Prostate gland (tissue), 2 donors: ENCODE measurements at regions not wholly inside any gene's neighbourhood (a gene's known extent, or its start where the extent isn't known, plus 50 kb on each side); places are given as distances from the start of the nearest gene placed in this dataset.

ENCODE experiments used
- DNase-seq: peaks from one replicate; pipeline ENCODE4 v3.0.0-alpha.2; 2019; ENCODE audit warnings: low spot score
- H3K27ac ChIP-seq, 2 donors: fragments of 200-600 bp; sonication (generic); 2 replicates each; pipeline ENCODE4 v1.5.1; 2017 to 2019
- H3K27me3 ChIP-seq: fragments of 200-600 bp; sonication (generic); replicated peaks from 2 replicates; pipeline ENCODE4 v1.5.1; 2019; ENCODE audit not compliant: insufficient read depth
- H3K36me3 ChIP-seq, 2 donors: fragments of 200-600 bp; sonication (generic); 1 replicate in 1 of 2; 2 replicates in 1 of 2; pipeline versions ENCODE4 v1.5.1 to v1.8.1; 2017 to 2019
- H3K4me1 ChIP-seq: fragments of 200-600 bp; sonication (generic); replicated peaks from 2 replicates; pipeline ENCODE4 v1.5.1; 2019
- H3K4me3 ChIP-seq, 2 donors: fragments of 200-600 bp; sonication (generic); 2 replicates each; pipeline ENCODE4 v1.5.1; 2017 to 2019
- H3K9me3 ChIP-seq: fragments of 200-600 bp; sonication (generic); 2 replicates; pipeline ENCODE4 v1.5.1; 2017
- POLR2A ChIP-seq: fragments of 450-650 bp; IDR thresholded peaks from one replicate; pipeline ENCODE4 v1.6.1; 2016; ENCODE audit warnings: antibody characterized with exemption, mild to moderate bottlenecking
- POLR2AphosphoS5 ChIP-seq: sonication (generic); formaldehyde crosslinking; IDR thresholded peaks from one replicate; pipeline ENCODE4 v1.6.1; 2017; ENCODE audit warnings: antibody characterized with exemption
- WGBS: methylation state at CpG from one replicate; pipeline ENCODE4 v1.1.5; 2018; 5-methylcytosine and 5-hydroxymethylcytosine counted together
- intact Hi-C: fragments of 100-400 bp; cut with DNase I; formaldehyde crosslinking; loops from one replicate; pipeline ENCODE4 v1.14.2; 2022
- TF ChIP-seq, protein P1 (sequence below), 4 experiments: fragments of 200-600 bp in 2 of 4; fragments of 450-650 bp in 2 of 4; sonication (generic) in 2 of 4; IDR thresholded peaks; 1 replicate in 3 of 4; 2 replicates in 1 of 4; pipeline ENCODE4 v1.5.1; 2016 to 2019; ENCODE audit warnings: antibody characterized with exemption in 4 of 4, mild to moderate bottlenecking in 2 of 4, moderate library complexity in 2 of 4

DNA sequence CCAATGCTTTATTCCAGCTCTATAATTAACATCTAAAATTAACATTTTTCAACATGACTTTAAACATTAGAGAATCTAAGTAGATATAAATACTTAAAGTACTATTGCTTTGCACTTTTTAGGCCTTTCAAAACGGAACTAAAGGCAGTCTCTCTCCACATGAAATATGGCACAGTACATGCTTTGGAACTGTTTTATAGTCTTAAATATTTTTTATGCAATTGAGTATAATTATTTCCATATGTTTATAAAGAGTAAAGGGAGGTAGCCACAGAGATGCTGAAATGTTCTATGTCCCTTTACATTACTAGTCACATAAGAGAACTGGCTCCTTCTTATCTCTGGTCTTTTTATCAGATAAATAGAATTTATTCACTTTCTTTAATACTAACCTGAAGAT is 674.0 kb downstream of the PLCL1 start:
- WGBS = 80% methylated on average over 1 of the region's 1 CpG
- Histone ChIP-seq H3K36me3 (no peaks in the 10 kb centered on the region), H3K27me3 (no peaks in the 10 kb centered on the region), H3K27ac (no peak overlapping the region), H3K4me3 (no peak overlapping the region), H3K9me3 (no peaks in the 10 kb centered on the region), H3K4me1 (no peaks in the 10 kb centered on the region)
- no peak for DNase-seq
- TF ChIP-seq POLR2AphosphoS5 = no peak
- TF ChIP-seq POLR2A = no peak
- TF ChIP-seq, protein P1, sequence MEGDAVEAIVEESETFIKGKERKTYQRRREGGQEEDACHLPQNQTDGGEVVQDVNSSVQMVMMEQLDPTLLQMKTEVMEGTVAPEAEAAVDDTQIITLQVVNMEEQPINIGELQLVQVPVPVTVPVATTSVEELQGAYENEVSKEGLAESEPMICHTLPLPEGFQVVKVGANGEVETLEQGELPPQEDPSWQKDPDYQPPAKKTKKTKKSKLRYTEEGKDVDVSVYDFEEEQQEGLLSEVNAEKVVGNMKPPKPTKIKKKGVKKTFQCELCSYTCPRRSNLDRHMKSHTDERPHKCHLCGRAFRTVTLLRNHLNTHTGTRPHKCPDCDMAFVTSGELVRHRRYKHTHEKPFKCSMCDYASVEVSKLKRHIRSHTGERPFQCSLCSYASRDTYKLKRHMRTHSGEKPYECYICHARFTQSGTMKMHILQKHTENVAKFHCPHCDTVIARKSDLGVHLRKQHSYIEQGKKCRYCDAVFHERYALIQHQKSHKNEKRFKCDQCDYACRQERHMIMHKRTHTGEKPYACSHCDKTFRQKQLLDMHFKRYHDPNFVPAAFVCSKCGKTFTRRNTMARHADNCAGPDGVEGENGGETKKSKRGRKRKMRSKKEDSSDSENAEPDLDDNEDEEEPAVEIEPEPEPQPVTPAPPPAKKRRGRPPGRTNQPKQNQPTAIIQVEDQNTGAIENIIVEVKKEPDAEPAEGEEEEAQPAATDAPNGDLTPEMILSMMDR (IDR thresholded peaks at IDR 0.05) = no peak
- intact Hi-C loops = no loop called here

DNA sequence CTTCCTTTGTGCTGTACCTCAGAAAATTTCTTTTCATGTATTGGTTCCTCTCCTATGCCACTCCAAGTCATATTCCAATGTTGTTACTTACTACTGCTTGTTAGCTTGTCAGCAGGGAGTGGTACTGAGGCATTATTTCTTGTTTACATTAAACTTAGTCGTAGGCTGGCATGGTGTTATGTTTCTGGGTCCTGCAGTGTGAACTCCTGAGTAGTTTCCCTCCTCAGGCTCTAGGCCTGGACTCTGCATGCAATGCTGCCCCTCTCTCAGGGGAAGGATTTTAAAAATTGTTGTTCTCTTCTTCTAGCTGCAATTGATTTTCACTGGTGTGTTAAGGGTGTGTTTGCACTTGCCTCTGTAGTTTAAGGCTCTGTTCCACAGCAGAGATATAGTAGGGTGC is 671.6 kb downstream of the PLCL1 start:
- WGBS = 41% methylated on average over 1 of the region's 1 CpG

DNA sequence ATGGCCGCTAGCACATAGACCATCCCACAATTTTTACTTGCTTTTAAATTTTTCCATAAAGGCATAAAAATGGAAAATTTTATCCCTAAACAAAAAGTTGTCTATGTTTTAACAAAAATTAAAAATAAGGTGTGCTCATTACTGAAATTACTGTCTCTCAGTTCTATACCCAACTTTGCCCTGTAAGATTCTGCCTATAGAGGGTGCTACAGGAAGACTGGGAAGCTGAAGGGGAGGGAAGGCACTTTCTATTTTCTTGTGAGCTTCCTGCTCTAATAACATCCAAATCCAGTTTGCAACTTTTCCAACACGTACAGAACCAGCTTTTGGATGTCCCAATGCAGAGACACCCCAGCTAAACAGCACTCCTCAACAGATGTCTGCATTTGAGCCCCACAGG is 666.9 kb downstream of the PLCL1 start:
- Histone ChIP-seq H3K4me1 (no peaks in the 10 kb centered on the region), H3K27me3 (no peaks in the 10 kb centered on the region), H3K36me3 (no peaks in the 10 kb centered on the region), H3K9me3 (no peaks in the 10 kb centered on the region), H3K4me3 (no peak overlapping the region), H3K27ac (no peak overlapping the region)
- no peak for TF ChIP-seq POLR2AphosphoS5
- TF ChIP-seq, protein P1 (IDR thresholded peaks at IDR 0.05) = no peak
- no peak for TF ChIP-seq POLR2A
- DNase-seq = no peak
- WGBS = 59% methylated on average over 2 of the region's 2 CpGs
- intact Hi-C loops = no loop called here

More for the DNA sequence above, 671.6 kb downstream of the PLCL1 start:
- TF ChIP-seq POLR2AphosphoS5 = no peak
- TF ChIP-seq POLR2A = no peak
- TF ChIP-seq, protein P1 (IDR thresholded peaks at IDR 0.05) = no peak
- H3K27me3 ChIP-seq = no peaks in the 10 kb centered on the region
- no peak overlapping the region for H3K4me3 ChIP-seq
- no peaks in the 10 kb centered on the region for H3K4me1 ChIP-seq
- intact Hi-C loops = no loop called here
- no peak for DNase-seq
- H3K9me3 ChIP-seq = no peaks in the 10 kb centered on the region
- no peak overlapping the region for H3K27ac ChIP-seq
- H3K36me3 ChIP-seq = no peaks in the 10 kb centered on the region

DNA sequence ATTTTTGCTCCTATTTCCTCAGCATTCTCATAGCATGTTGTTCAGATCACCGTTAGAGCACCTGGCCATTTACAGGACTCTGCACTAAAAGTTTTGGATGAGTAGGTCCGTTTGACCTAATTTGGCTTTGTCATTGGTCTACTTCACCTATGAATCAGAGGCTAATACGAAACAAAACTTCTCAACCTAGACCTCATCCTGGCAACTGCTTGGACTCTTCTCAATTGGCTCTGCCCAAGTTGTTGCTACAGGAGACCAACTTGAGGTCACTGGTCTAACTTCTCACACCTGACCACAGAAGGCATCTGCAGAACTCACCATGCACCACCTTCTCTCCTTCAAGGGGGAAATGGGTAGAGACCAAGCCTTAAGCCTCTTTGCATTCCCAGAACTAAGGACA is 663.7 kb downstream of the PLCL1 start:
- H3K9me3 ChIP-seq = no peaks in the 10 kb centered on the region
- no peak overlapping the region for H3K4me3 ChIP-seq
- no peaks in the 10 kb centered on the region for H3K27me3 ChIP-seq
- no peak for DNase-seq
- 90% methylated on average over 3 of the region's 3 CpGs for WGBS
- H3K4me1 ChIP-seq = no peaks in the 10 kb centered on the region
- TF ChIP-seq POLR2AphosphoS5 = no peak
- TF ChIP-seq, protein P1 (IDR thresholded peaks at IDR 0.05) = no peak
- TF ChIP-seq POLR2A = no peak
- intact Hi-C loops = no loop called here
- H3K36me3 ChIP-seq = no peaks in the 10 kb centered on the region
- no peak overlapping the region for H3K27ac ChIP-seq

DNA sequence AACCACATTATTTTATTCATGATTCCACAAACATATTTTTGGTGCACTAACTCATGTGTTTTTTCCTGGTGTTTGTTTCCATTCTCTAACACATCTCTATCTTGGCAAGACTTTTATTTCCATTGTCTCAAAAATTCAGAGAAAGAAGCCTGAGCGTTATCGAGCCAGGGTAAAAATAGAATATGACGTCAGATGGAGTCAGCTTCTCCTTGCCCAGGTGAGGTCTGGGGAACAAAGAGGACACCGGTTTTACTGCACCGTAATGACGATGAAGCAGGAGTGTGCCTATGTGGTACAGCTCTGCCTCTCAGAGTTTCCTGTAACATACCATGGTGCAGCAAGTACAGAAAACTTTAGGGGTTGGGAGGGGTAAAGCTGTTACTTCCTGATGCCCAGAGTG is 661.6 kb downstream of the PLCL1 start:
- H3K27me3 ChIP-seq = no peaks in the 10 kb centered on the region
- no peak for DNase-seq
- no peaks in the 10 kb centered on the region for H3K9me3 ChIP-seq
- TF ChIP-seq POLR2AphosphoS5 (no peak), POLR2A (no peak)
- TF ChIP-seq, protein P1 (IDR thresholded peaks at IDR 0.05) = no peak
- H3K36me3 ChIP-seq = no peaks in the 10 kb centered on the region
- WGBS = 80% methylated on average over 6 of the region's 6 CpGs
- H3K4me3 ChIP-seq = no peak overlapping the region
- H3K27ac ChIP-seq = no peak overlapping the region
- H3K4me1 ChIP-seq = no peaks in the 10 kb centered on the region
- intact Hi-C loops = no loop called here
